ENCODE measurements at regions not wholly inside any gene's neighbourhood (a gene's known extent, or its start where the extent isn't known, plus 50 kb on each side); places are given as distances from the start of the nearest gene placed in this dataset.

- no peaks in the 10 kb centered on the region for H3K4me1 ChIP-seq (ENCODE audit: insufficient read depth, low read length, poor library complexity, severe bottlenecking)
- H3K27ac ChIP-seq (ENCODE audit: low read depth, low read length, poor library complexity, severe bottlenecking): no peak overlapping the region
- no peak for DNase-seq (ENCODE audit: low spot score)
- ChIA-PET POLR2A (ENCODE audit: low non-redundant PET) (no interaction called here), CTCF (no interaction called here)
- H3K9me3 ChIP-seq (ENCODE audit: low read depth, low read length, poor library complexity, severe bottlenecking): peaks cover 5% of the 10 kb centered on the region
- H3K27me3 ChIP-seq (replicated peaks; ENCODE audit: insufficient read depth, low read depth, low read length, poor library complexity): no peaks in the 10 kb centered on the region
- H3K4me3 ChIP-seq (ENCODE audit: low read depth, low read length, poor library complexity, severe bottlenecking): no peak overlapping the region
- H3K36me3 ChIP-seq (ENCODE audit: insufficient read depth, low read length, poor library complexity, severe bottlenecking): no peaks in the 10 kb centered on the region
- TF ChIP-seq EZH2 (IDR thresholded peaks at IDR 0.05; ENCODE audit: borderline replicate concordance, low read depth, low read length, poor library complexity, severe bottlenecking) (no peak), CTCF (conservative IDR thresholded peaks at IDR 0.05; ENCODE audit: low read depth, low read length) (no peak)
- intact Hi-C loops (cut with micrococcal nuclease; ENCODE audit: unreplicated experiment): no loop called here
- BruUV-seq (replicated peaks): no TSS peak
Measured at GRCh38 chrX:42028109-42028508, 104.8 kb upstream of the CASK start.

GRCh38 chrX:42027367-42028000, 104.1 kb upstream of the CASK start:
- no peaks in the 10 kb centered on the region for H3K27me3 ChIP-seq (replicated peaks; ENCODE audit: insufficient read depth, low read depth, low read length, poor library complexity)
- POLR2A ChIA-PET (ENCODE audit: low non-redundant PET): no interaction called here
- intact Hi-C loops (cut with micrococcal nuclease; ENCODE audit: unreplicated experiment): no loop called here
- H3K27ac ChIP-seq (ENCODE audit: low read depth, low read length, poor library complexity, severe bottlenecking): no peak overlapping the region
- TF ChIP-seq CTCF (conservative IDR thresholded peaks at IDR 0.05; ENCODE audit: low read depth, low read length) (no peak), EZH2 (IDR thresholded peaks at IDR 0.05; ENCODE audit: borderline replicate concordance, low read depth, low read length, poor library complexity, severe bottlenecking) (no peak)
- BruUV-seq (replicated peaks): no TSS peak
- H3K9me3 ChIP-seq (ENCODE audit: low read depth, low read length, poor library complexity, severe bottlenecking): peaks cover 5% of the 10 kb centered on the region
- no peaks in the 10 kb centered on the region for H3K4me1 ChIP-seq (ENCODE audit: insufficient read depth, low read length, poor library complexity, severe bottlenecking)
- H3K36me3 ChIP-seq (ENCODE audit: insufficient read depth, low read length, poor library complexity, severe bottlenecking): no peaks in the 10 kb centered on the region
- CTCF ChIA-PET: no interaction called here
- H3K4me3 ChIP-seq (ENCODE audit: low read depth, low read length, poor library complexity, severe bottlenecking): no peak overlapping the region
- DNase-seq (ENCODE audit: low spot score): no peak

GRCh38 chrX:42025861-42026260, 102.5 kb upstream of the CASK start:
- Histone ChIP-seq H3K9me3 (ENCODE audit: low read depth, low read length, poor library complexity, severe bottlenecking) (no peaks in the 10 kb centered on the region), H3K36me3 (ENCODE audit: insufficient read depth, low read length, poor library complexity, severe bottlenecking) (no peaks in the 10 kb centered on the region), H3K4me1 (ENCODE audit: insufficient read depth, low read length, poor library complexity, severe bottlenecking) (no peaks in the 10 kb centered on the region), H3K27ac (ENCODE audit: low read depth, low read length, poor library complexity, severe bottlenecking) (no peak overlapping the region), H3K27me3 (replicated peaks; ENCODE audit: insufficient read depth, low read depth, low read length, poor library complexity) (no peaks in the 10 kb centered on the region), H3K4me3 (ENCODE audit: low read depth, low read length, poor library complexity, severe bottlenecking) (no peak overlapping the region)
- intact Hi-C loops (cut with micrococcal nuclease; ENCODE audit: unreplicated experiment): no loop called here
- ChIA-PET CTCF (no interaction called here), POLR2A (ENCODE audit: low non-redundant PET) (no interaction called here)
- no TSS peak for BruUV-seq (replicated peaks)
- no peak for TF ChIP-seq CTCF (conservative IDR thresholded peaks at IDR 0.05; ENCODE audit: low read depth, low read length)
- TF ChIP-seq EZH2 (IDR thresholded peaks at IDR 0.05; ENCODE audit: borderline replicate concordance, low read depth, low read length, poor library complexity, severe bottlenecking): no peak
- DNase-seq (ENCODE audit: low spot score): no peak

Data from A673 (cell line).